LNCAP (cell line): ENCODE measurements at regions not wholly inside any gene's neighbourhood (a gene's known extent, or its start where the extent isn't known, plus 50 kb on each side); places are given as distances from the start of the nearest gene placed in this dataset.

Experiments used
- CTCF ChIP-seq: fragments of 450-650 bp; IDR thresholded peaks from 2 replicates; pipeline ENCODE4 v1.5.1; 2017; ENCODE audit warnings: mild to moderate bottlenecking

DNA sequence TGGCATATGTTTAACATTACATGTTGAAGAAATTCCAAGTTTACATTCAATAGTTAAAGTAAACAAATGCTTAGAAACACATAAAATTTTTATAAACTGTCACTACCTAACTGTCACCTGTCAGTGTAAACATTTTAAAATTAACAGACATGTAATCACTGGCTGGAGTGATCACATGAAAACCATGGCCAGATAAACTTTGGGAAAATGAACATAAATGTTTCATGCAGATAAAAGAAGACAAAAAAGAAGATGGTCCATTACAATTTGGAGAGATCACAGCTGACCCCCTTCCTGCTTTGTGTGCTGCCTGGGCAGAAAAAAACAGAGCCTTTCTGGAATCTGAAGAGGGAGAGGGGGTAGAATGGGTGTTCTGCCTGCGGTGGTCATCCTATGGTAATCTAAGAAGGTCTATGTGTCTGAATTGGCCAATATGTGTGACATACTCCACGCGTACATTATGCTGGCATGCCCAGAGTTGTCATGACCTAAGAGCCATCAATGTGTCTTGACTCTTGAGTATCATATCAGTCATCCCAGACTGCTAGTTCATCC lies 57.5 kb upstream of the MEOX2 start:
- TF ChIP-seq CTCF = no peak

DNA sequence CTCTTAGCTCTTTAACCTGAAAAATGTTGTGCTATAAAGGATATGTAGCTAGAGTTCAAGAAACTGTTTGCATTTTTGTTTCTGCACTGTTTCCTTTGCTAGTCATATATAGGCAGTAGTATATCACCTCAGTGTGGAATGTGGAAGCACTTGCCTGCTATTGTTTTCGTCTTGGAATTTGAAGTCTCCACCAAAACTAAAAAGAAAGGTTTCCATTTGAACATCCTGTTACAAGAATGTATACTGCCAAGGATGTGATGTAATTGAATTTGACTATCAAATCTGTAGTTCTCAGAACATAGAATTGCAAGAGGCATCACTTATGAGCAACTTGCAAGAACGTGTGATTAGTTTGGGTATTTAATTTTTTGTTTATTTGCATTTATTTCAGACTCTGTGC lies 51.1 kb upstream of the MEOX2 start:
- TF ChIP-seq CTCF = no peak
